Mesodermal cell (in vitro differentiated cells): ENCODE measurements at regions not wholly inside any gene's neighbourhood (a gene's known extent, or its start where the extent isn't known, plus 50 kb on each side); places are given as distances from the start of the nearest gene placed in this dataset.
"Not testable (repeated sequence)": the region's sequence is repeated elsewhere in the genome, so short reads cannot be mapped to it uniquely, and the experiment has no call there.

Experiments used
- H3K27ac ChIP-seq: 2 replicates; pipeline ENCODE4 v1.7.0; 2013; ENCODE audit warnings: mild to moderate bottlenecking, low read depth, low read length, moderate library complexity; ENCODE audit not compliant: severe bottlenecking
- H3K36me3 ChIP-seq: 2 replicates; pipeline ENCODE4 v1.7.1; 2013; ENCODE audit warnings: mild to moderate bottlenecking, low read length, moderate library complexity; ENCODE audit not compliant: control insufficient read depth, insufficient read depth
- H3K4me1 ChIP-seq: one replicate; pipeline ENCODE4 v1.7.1; 2013; ENCODE audit warnings: mild to moderate bottlenecking, low read length; ENCODE audit not compliant: insufficient read depth, control insufficient read depth, poor library complexity, severe bottlenecking
- H3K4me3 ChIP-seq: 2 replicates; pipeline ENCODE4 v1.7.0; 2013; ENCODE audit warnings: low read length, control low read depth, mild to moderate bottlenecking; ENCODE audit not compliant: insufficient read depth, poor library complexity, severe bottlenecking; ENCODE audit errors: extremely low read depth
- H3K9me3 ChIP-seq: 2 replicates; pipeline ENCODE4 v1.7.1; 2013; ENCODE audit warnings: mild to moderate bottlenecking, low read length, moderate library complexity; ENCODE audit not compliant: control insufficient read depth
- WGBS, 2 experiments: methylation state at CpG; one replicate each; pipeline ENCODE4 v1.1.5; 2013; ENCODE audit warnings: missing lambda C conversion rate in 2 of 2; ENCODE audit not compliant: insufficient coverage in 2 of 2; 5-methylcytosine and 5-hydroxymethylcytosine counted together

- H3K9me3 ChIP-seq, H3K27ac ChIP-seq, H3K36me3 ChIP-seq, H3K4me3 ChIP-seq, H3K4me1 ChIP-seq: not testable (repeated sequence)
- WGBS, 2 experiments, result 85 to 87% methylated on average over 2 to 3 of the region's 12 CpGs
Measured at GRCh38 chr20:30868271-30868670, 389.2 kb upstream of the DEFB115 start.

GRCh38 chr20:30871127-30871526 lies 386.3 kb upstream of the DEFB115 start:
- 61 to 83% methylated on average over 4 to 6 of the region's 7 CpGs for WGBS, 2 experiments
- not testable (repeated sequence) for H3K36me3 ChIP-seq

GRCh38 chr20:30872252-30872651 lies 385.2 kb upstream of the DEFB115 start:
- not testable (repeated sequence) for H3K9me3 ChIP-seq, H3K4me3 ChIP-seq, H3K36me3 ChIP-seq, H3K27ac ChIP-seq, H3K4me1 ChIP-seq
- WGBS, 2 experiments, result 63 to 88% methylated on average over 2 to 6 of the region's 7 CpGs

More at GRCh38 chr20:30871127-30871526, 386.3 kb upstream of the DEFB115 start:
- not testable (repeated sequence) for H3K4me1 ChIP-seq, H3K27ac ChIP-seq, H3K4me3 ChIP-seq, H3K9me3 ChIP-seq

- not testable (repeated sequence) for H3K27ac ChIP-seq, H3K4me1 ChIP-seq, H3K4me3 ChIP-seq, H3K9me3 ChIP-seq, H3K36me3 ChIP-seq
Measured at GRCh38 chr20:30875868-30876267, 381.6 kb upstream of the DEFB115 start.

GRCh38 chr20:30891400-30891799 lies 366.1 kb upstream of the DEFB115 start:
- not testable (repeated sequence) for H3K36me3 ChIP-seq, H3K4me1 ChIP-seq, H3K9me3 ChIP-seq, H3K27ac ChIP-seq, H3K4me3 ChIP-seq
- 89 to 90% methylated on average over 13 to 18 of the region's 20 CpGs for WGBS, 2 experiments

- H3K4me1 ChIP-seq, result no peaks in the 10 kb centered on the region
- WGBS, 2 experiments, result 90 to 94% methylated on average over 32 to 34 of the region's 38 CpGs
- H3K36me3 ChIP-seq, result no peaks in the 10 kb centered on the region
- no peak overlapping the region for H3K4me3 ChIP-seq
- H3K9me3 ChIP-seq, result peaks cover 8% of the 10 kb centered on the region
- no peak overlapping the region for H3K27ac ChIP-seq
Measured at GRCh38 chr20:30892541-30893345, 364.7 kb upstream of the DEFB115 start.

- WGBS, 2 experiments, result 88 to 89% methylated on average over 15 to 27 of the region's 48 CpGs
- not testable (repeated sequence) for H3K4me3 ChIP-seq, H3K27ac ChIP-seq, H3K9me3 ChIP-seq, H3K4me1 ChIP-seq, H3K36me3 ChIP-seq
Measured at GRCh38 chr20:30893346-30894314, 363.8 kb upstream of the DEFB115 start.

- not testable (repeated sequence) for H3K27ac ChIP-seq, H3K4me1 ChIP-seq, H3K36me3 ChIP-seq, H3K9me3 ChIP-seq, H3K4me3 ChIP-seq
- WGBS, 2 experiments, result 91 to 96% methylated on average over 30 to 31 of the region's 35 CpGs
Measured at GRCh38 chr20:30894707-30895353, 362.6 kb upstream of the DEFB115 start.

GRCh38 chr20:30895354-30895711 lies 362.1 kb upstream of the DEFB115 start:
- H3K27ac ChIP-seq, H3K4me1 ChIP-seq, H3K4me3 ChIP-seq, H3K36me3 ChIP-seq, H3K9me3 ChIP-seq: not testable (repeated sequence)
- 88 to 96% methylated on average over 8 to 19 of the region's 25 CpGs for WGBS, 2 experiments

- 88% methylated on average over 34 to 41 of the region's 41 CpGs for WGBS, 2 experiments
- not testable (repeated sequence) for H3K27ac ChIP-seq, H3K4me3 ChIP-seq
Measured at GRCh38 chr20:30899370-30900079, 357.9 kb upstream of the DEFB115 start.

More at GRCh38 chr20:30899370-30900079, 357.9 kb upstream of the DEFB115 start:
- H3K36me3 ChIP-seq, H3K4me1 ChIP-seq, H3K9me3 ChIP-seq: not testable (repeated sequence)
